IMR-90 (cell line): ENCODE measurements at regions not wholly inside any gene's neighbourhood (a gene's known extent, or its start where the extent isn't known, plus 50 kb on each side); places are given as distances from the start of the nearest gene placed in this dataset.

ENCODE experiments used
- ATAC-seq: fragments of 200-7000 bp; cut with Tn5 transposase; 2 replicates; pipeline ENCODE4 v1.9.1; 2020; ENCODE audit warnings: low read depth, mild to moderate bottlenecking, moderate library complexity
- BruUV-seq: library from RNA; stranded (reverse); fragments of 400-500 nt; replicated peaks from 2 replicates; lab custom pipeline; 2021; lab: Mats Ljungman, UMichigan
- CTCF ChIA-PET: fragments of 300-600 bp; formaldehyde crosslinking; extraction: SDS; loops from one replicate; lab custom pipeline; 2021; ENCODE audit warnings: antibody characterized with exemption; lab: Yijun Ruan, JAX
- POLR2A ChIA-PET: fragments of 300-600 bp; sonication (Branson Sonifier 250); formaldehyde crosslinking; loops from one replicate; lab custom pipeline; 2022; ENCODE audit warnings: antibody characterized with exemption; ENCODE audit not compliant: unreplicated experiment; lab: Charles Lee
- DNase-seq: peaks from one replicate; pipeline ENCODE4 v3.0.0; 2013
- H2AFZ ChIP-seq: replicated peaks from 2 replicates; pipeline ENCODE3; 2013; ENCODE audit warnings: low read length, mild to moderate bottlenecking; ENCODE audit not compliant: poor library complexity
- H2AK5ac ChIP-seq: 2 replicates; pipeline ENCODE4 v1.6.1; 2013; ENCODE audit warnings: low read depth, low read length, inconsistent platforms
- H2AK9ac ChIP-seq: replicated peaks from 2 replicates; pipeline ENCODE3; 2013; ENCODE audit warnings: mild to moderate bottlenecking, low read depth, low read length, moderate library complexity; ENCODE audit not compliant: poor library complexity
- H2BK120ac ChIP-seq: 2 replicates; pipeline ENCODE4 v1.6.1; 2013; ENCODE audit warnings: low read depth, low read length, inconsistent platforms
- H2BK15ac ChIP-seq: 3 replicates; pipeline ENCODE4 v1.6.1; 2013; ENCODE audit warnings: low read depth, low read length, inconsistent platforms
- H2BK20ac ChIP-seq: 2 replicates; pipeline ENCODE4 v1.6.1; 2013; ENCODE audit warnings: low read depth, mild to moderate bottlenecking, inconsistent platforms, low read length, moderate library complexity
- H2BK5ac ChIP-seq: 2 replicates; pipeline ENCODE4 v1.6.1; 2013; ENCODE audit warnings: mild to moderate bottlenecking, low read depth, low read length, inconsistent platforms; ENCODE audit not compliant: poor library complexity, severe bottlenecking
- H3K14ac ChIP-seq: replicated peaks from 2 replicates; pipeline ENCODE4 v1.6.1; 2013; ENCODE audit warnings: low read depth, low read length, inconsistent platforms
- H3K18ac ChIP-seq: 2 replicates; pipeline ENCODE4 v1.6.1; 2013; ENCODE audit warnings: low read depth, low read length, control low read depth
- H3K23ac ChIP-seq: 2 replicates; pipeline ENCODE4 v1.6.1; 2013; ENCODE audit warnings: low read depth, low read length, inconsistent platforms
- H3K27ac ChIP-seq: 2 replicates; pipeline ENCODE4 v1.5.1; 2013; ENCODE audit warnings: mild to moderate bottlenecking, control low read depth, low read length; ENCODE audit not compliant: insufficient read depth
- H3K27me3 ChIP-seq: 2 replicates; pipeline ENCODE4 v1.6.1; 2013; ENCODE audit warnings: low read length; ENCODE audit not compliant: control insufficient read depth, insufficient read depth
- H3K36me3 ChIP-seq: 2 replicates; pipeline ENCODE4 v1.6.1; 2013; ENCODE audit warnings: low read length, mixed read lengths; ENCODE audit not compliant: control insufficient read depth, insufficient read depth
- H3K4ac ChIP-seq: 2 replicates; pipeline ENCODE4 v1.6.1; 2013; ENCODE audit warnings: low read depth, low read length, inconsistent platforms
- H3K4me1 ChIP-seq: 2 replicates; pipeline ENCODE4 v1.6.1; 2013; ENCODE audit warnings: low read length, mixed read lengths; ENCODE audit not compliant: control insufficient read depth, insufficient read depth
- H3K4me2 ChIP-seq: 2 replicates; pipeline ENCODE4 v1.6.1; 2013; ENCODE audit warnings: low read depth, mild to moderate bottlenecking, control low read depth, low read length, moderate library complexity
- H3K4me3 ChIP-seq: 2 replicates; pipeline ENCODE4 v1.5.1; 2013; ENCODE audit warnings: low read depth, mild to moderate bottlenecking, control low read depth, low read length, moderate library complexity; ENCODE audit not compliant: insufficient read depth
- H3K56ac ChIP-seq: 2 replicates; pipeline ENCODE4 v1.6.1; 2013; ENCODE audit warnings: low read length, inconsistent platforms; ENCODE audit not compliant: insufficient read depth; ENCODE audit errors: extremely low read depth
- H3K79me1 ChIP-seq, 2 experiments: 2 replicates each; pipeline ENCODE4 v1.6.1; 2013; ENCODE audit warnings: low read length in 2 of 2, inconsistent platforms in 1 of 2, low read depth in 1 of 2
- H3K9ac ChIP-seq: 2 replicates; pipeline ENCODE4 v1.6.1; 2013; ENCODE audit warnings: low read depth, low read length, control low read depth
- H3K9me1 ChIP-seq: 2 replicates; pipeline ENCODE4 v1.6.1; 2013; ENCODE audit warnings: low read length, inconsistent platforms; ENCODE audit not compliant: insufficient read depth
- H3K9me3 ChIP-seq: 2 replicates; pipeline ENCODE4 v1.6.1; 2013; ENCODE audit warnings: low read length; ENCODE audit not compliant: control insufficient read depth, insufficient read depth
- H4K20me1 ChIP-seq: 2 replicates; pipeline ENCODE4 v1.6.1; 2013; ENCODE audit warnings: low read length, inconsistent platforms; ENCODE audit not compliant: insufficient read depth
- H4K5ac ChIP-seq: 2 replicates; pipeline ENCODE4 v1.6.1; 2013; ENCODE audit warnings: mild to moderate bottlenecking, low read depth, low read length, control low read depth
- H4K8ac ChIP-seq, 2 experiments: 2 replicates each; pipeline ENCODE4 v1.6.1; 2013; ENCODE audit warnings: low read depth in 2 of 2, low read length in 2 of 2, control low read depth in 1 of 2, inconsistent platforms in 1 of 2
- H4K91ac ChIP-seq: 2 replicates; pipeline ENCODE4 v1.6.1; 2013; ENCODE audit warnings: low read depth, low read length, inconsistent platforms; ENCODE audit not compliant: insufficient read depth
- BHLHE40 ChIP-seq: fragments of 150-350 bp; IDR thresholded peaks from 2 replicates; pipeline ENCODE4 v1.6.1; 2016; ENCODE audit warnings: mild to moderate bottlenecking, low read depth, low read length
- CEBPB ChIP-seq: IDR thresholded peaks from 2 replicates; pipeline ENCODE4 v1.6.1; 2012; ENCODE audit warnings: low read depth, low read length, improper control_type of control experiment
- CTCF ChIP-seq: conservative IDR thresholded peaks from 2 replicates; pipeline ENCODE4 v1.5.1; 2012; ENCODE audit warnings: mild to moderate bottlenecking, low read depth, low read length, improper control_type of control experiment
- FOS ChIP-seq: fragments of 150-350 bp; IDR thresholded peaks from 2 replicates; pipeline ENCODE4 v1.6.1; 2016; ENCODE audit warnings: low read depth, low read length
- MAFK ChIP-seq: IDR thresholded peaks from 2 replicates; pipeline ENCODE4 v1.6.1; 2012; ENCODE audit warnings: low read depth, low read length, improper control_type of control experiment
- MAZ ChIP-seq: IDR thresholded peaks from 2 replicates; pipeline ENCODE4 v1.6.1; 2012; ENCODE audit warnings: low read depth, mild to moderate bottlenecking, low read length, improper control_type of control experiment, moderate library complexity, borderline replicate concordance
- MXI1 ChIP-seq: IDR thresholded peaks from 2 replicates; pipeline ENCODE4 v1.6.1; 2012; ENCODE audit warnings: low read depth, mild to moderate bottlenecking, low read length, moderate library complexity, borderline replicate concordance
- NFE2L2 ChIP-seq: fragments of 150-350 bp; IDR thresholded peaks from 2 replicates; pipeline ENCODE4 v1.6.1; 2016; ENCODE audit warnings: low read depth, mild to moderate bottlenecking, low read length
- POLR2A ChIP-seq: IDR thresholded peaks from 2 replicates; pipeline ENCODE4 v1.6.1; 2012; ENCODE audit warnings: mild to moderate bottlenecking, low read depth, low read length
- RAD21 ChIP-seq: IDR thresholded peaks from 2 replicates; pipeline ENCODE4 v1.6.1; 2012; ENCODE audit warnings: low read length, improper control_type of control experiment
- RCOR1 ChIP-seq: IDR thresholded peaks from 2 replicates; pipeline ENCODE4 v1.6.1; 2012; ENCODE audit warnings: mild to moderate bottlenecking, low read length, improper control_type of control experiment; ENCODE audit not compliant: insufficient replicate concordance
- RFX5 ChIP-seq: IDR thresholded peaks from 2 replicates; pipeline ENCODE4 v1.8.0; 2012; ENCODE audit warnings: low read depth, mild to moderate bottlenecking, low read length, moderate library complexity
- SMC3 ChIP-seq: fragments of 150-350 bp; IDR thresholded peaks from 2 replicates; pipeline ENCODE4 v1.6.1; 2016; ENCODE audit warnings: low read depth, mild to moderate bottlenecking, antibody characterized with exemption, low read length, moderate library complexity
- WGBS, 2 experiments: methylation state at CpG; one replicate each; pipeline versions ENCODE4 v1.1.5 to v1.1.7; 2013; ENCODE audit warnings: missing lambda C conversion rate in 2 of 2; ENCODE audit not compliant: insufficient read length in 1 of 2; ENCODE audit errors: extremely low coverage in 2 of 2; 5-methylcytosine and 5-hydroxymethylcytosine counted together
- dilution Hi-C: fragments of 300-500 bp; cut with HindIII; formaldehyde crosslinking; loops from one replicate; pipeline ENCODE4 v1.14.3; 2018; ENCODE audit warnings: low sequenced_read_pairs; ENCODE audit not compliant: unreplicated experiment
- in situ Hi-C: fragments of 300-500 bp; cut with MboI; formaldehyde crosslinking; loops from 3 replicates; pipeline ENCODE4 v1.14.3; 2019; ENCODE audit warnings: low sequenced_read_pairs, inconsistent platforms, mixed read lengths
- intact Hi-C: fragments of 100-400 bp; cut with micrococcal nuclease; formaldehyde crosslinking; loops from 2 replicates; pipeline ENCODE4 v1.10.0; 2022

DNA sequence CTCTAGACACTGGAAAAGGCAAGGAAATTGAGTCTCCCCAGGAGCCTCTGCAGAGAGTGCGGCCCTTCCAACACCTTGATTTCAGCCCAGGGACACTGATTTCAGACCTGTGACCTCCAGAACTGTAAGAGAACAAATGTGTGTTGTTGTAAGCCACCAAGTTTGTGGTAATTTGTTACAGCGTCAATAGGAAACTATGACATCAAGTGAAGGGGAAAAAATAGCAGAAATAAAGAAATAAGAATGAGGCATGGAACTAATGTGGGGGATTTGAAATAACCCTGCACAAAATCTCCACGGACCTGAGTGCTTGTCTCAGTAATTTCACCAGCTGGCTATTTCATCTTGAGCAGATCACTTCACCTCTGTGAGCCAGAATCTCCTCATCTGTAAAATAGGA, 227.8 kb upstream of the JUN start:
- Histone ChIP-seq H4K5ac (no peak overlapping the region), H2BK5ac (no peak overlapping the region), H3K56ac (no peak overlapping the region), H3K4me1 (peaks cover 17% of the 10 kb centered on the region), H2AK9ac (no peak overlapping the region), H3K4me3 (no peak overlapping the region), H4K20me1 (no peaks in the 10 kb centered on the region), H3K23ac (no peak overlapping the region), H3K9me1 (peaks cover 24% of the 10 kb centered on the region), H3K4ac (no peak overlapping the region), H2BK20ac (no peak overlapping the region), H2BK120ac (no peak overlapping the region), H3K14ac (no peak overlapping the region), H2AFZ (no peak overlapping the region), H3K79me1 (0 out of 4 replicates have a peak, but pooled peaks cover 0 to 4% of the 10 kb centered on the region in 2 experiments), H3K4me2 (no peak overlapping the region), H4K91ac (no peak overlapping the region), H3K36me3 (no peaks in the 10 kb centered on the region), H3K9ac (no peak overlapping the region), H4K8ac (no peak overlapping the region), H3K9me3 (no peaks in the 10 kb centered on the region), H3K27me3 (no peaks in the 10 kb centered on the region), H3K18ac (no peak overlapping the region), H3K27ac (no peak overlapping the region), H2AK5ac (no peak overlapping the region), H2BK15ac (no peak overlapping the region)
- BruUV-seq: no TSS peak
- dilution Hi-C loops (no loop called here), intact Hi-C loops (loop anchor here (10.0 kb wide), 1 partner anchor 133 kb away; no protein-coding TSS in a partner anchor), in situ Hi-C loops (no loop called here)
- TF ChIP-seq RFX5 (no peak), RAD21 (no peak), BHLHE40 (no peak), MXI1 (no peak), MAZ (no peak), MAFK (no peak), FOS (no peak), RCOR1 (no peak), CTCF (no peak), NFE2L2 (no peak), POLR2A (no peak), SMC3 (no peak), CEBPB (no peak)
- 100% methylated on average over 1 of the region's 3 CpGs; no CpG with 5 or more reads in 1 of the 2 experiments for WGBS, 2 experiments
- DNase-seq (no peak), ATAC-seq (no peak)
- CTCF ChIA-PET: no interaction called here
- POLR2A ChIA-PET: no interaction called here
